Mesendoderm (in vitro differentiated cells): ENCODE measurements at regions not wholly inside any gene's neighbourhood (a gene's known extent, or its start where the extent isn't known, plus 50 kb on each side); places are given as distances from the start of the nearest gene placed in this dataset.

ENCODE experiments used
- DNase-seq: peaks from one replicate; pipeline ENCODE4 v3.0.0; 2013
- H2AK5ac ChIP-seq: 2 replicates; pipeline ENCODE4 v1.6.1; 2013; ENCODE audit warnings: low read length, inconsistent platforms
- H2BK120ac ChIP-seq: 2 replicates; pipeline ENCODE4 v1.6.1; 2013; ENCODE audit warnings: low read depth, mild to moderate bottlenecking, low read length, moderate library complexity, mixed read lengths
- H2BK15ac ChIP-seq: replicated peaks from 2 replicates; pipeline ENCODE4 v1.6.1; 2013; ENCODE audit warnings: low read depth, mild to moderate bottlenecking, moderate library complexity
- H2BK5ac ChIP-seq: 2 replicates; pipeline ENCODE4 v1.6.1; 2013; ENCODE audit warnings: low read length, inconsistent platforms
- H3K18ac ChIP-seq: 2 replicates; pipeline ENCODE4 v1.6.1; 2013; ENCODE audit warnings: mild to moderate bottlenecking, low read length, mixed read lengths
- H3K23ac ChIP-seq: one replicate; pipeline ENCODE4 v1.6.1; 2013; ENCODE audit warnings: low read length
- H3K27ac ChIP-seq: 2 replicates; pipeline ENCODE4 v1.5.1; 2013; ENCODE audit warnings: low read depth, mild to moderate bottlenecking, inconsistent platforms, low read length, moderate library complexity
- H3K27me3 ChIP-seq: 2 replicates; pipeline ENCODE4 v1.6.1; 2013; ENCODE audit warnings: low read length, control low read depth, mild to moderate bottlenecking, inconsistent platforms; ENCODE audit not compliant: insufficient read depth, poor library complexity
- H3K36me3 ChIP-seq: 2 replicates; pipeline ENCODE4 v1.6.1; 2013; ENCODE audit warnings: low read length, inconsistent platforms; ENCODE audit not compliant: control insufficient read depth, insufficient read depth
- H3K4ac ChIP-seq: one replicate; pipeline ENCODE4 v1.6.1; 2013; ENCODE audit warnings: low read depth, mild to moderate bottlenecking, low read length, moderate library complexity
- H3K4me1 ChIP-seq: 2 replicates; pipeline ENCODE4 v1.6.1; 2013; ENCODE audit warnings: low read depth, low read length, inconsistent platforms; ENCODE audit not compliant: control insufficient read depth
- H3K4me2 ChIP-seq: 2 replicates; pipeline ENCODE4 v1.6.1; 2013; ENCODE audit warnings: low read length
- H3K4me3 ChIP-seq: 2 replicates; pipeline ENCODE4 v1.5.1; 2013; ENCODE audit warnings: mild to moderate bottlenecking, low read length
- H3K56ac ChIP-seq: one replicate; pipeline ENCODE4 v1.6.1; 2013; ENCODE audit warnings: low read length
- H3K79me1 ChIP-seq: 2 replicates; pipeline ENCODE4 v1.6.1; 2013; ENCODE audit warnings: low read length, inconsistent platforms
- H3K79me2 ChIP-seq: 2 replicates; pipeline ENCODE4 v1.6.1; 2013; ENCODE audit warnings: mild to moderate bottlenecking, low read length; ENCODE audit not compliant: control insufficient read depth, insufficient read depth
- H3K9ac ChIP-seq: 2 replicates; pipeline ENCODE4 v1.6.1; 2013; ENCODE audit warnings: low read length, inconsistent platforms
- H4K5ac ChIP-seq: one replicate; pipeline ENCODE4 v1.6.1; 2013; ENCODE audit warnings: low read length
- H4K8ac ChIP-seq: one replicate; pipeline ENCODE4 v1.6.1; 2013; ENCODE audit warnings: low read depth, mild to moderate bottlenecking, control low read depth, low read length, moderate library complexity
- WGBS: extraction: QIAGEN DNeasy Blood & Tissue Kit; methylation state at CpG from one replicate; pipeline ENCODE4 v1.1.7; 2013; ENCODE audit warnings: low lambda C conversion rate, missing lambda C conversion rate; ENCODE audit not compliant: insufficient coverage; ENCODE audit errors: extremely low coverage; 5-methylcytosine and 5-hydroxymethylcytosine counted together

- H4K5ac ChIP-seq, result no peak overlapping the region
- WGBS, result no CpG with 5 or more reads among the region's 7 CpGs
- peak; percentile 33 for DNase-seq
Measured at GRCh38 chr12:67885375-67886169, 103.7 kb upstream of the IFNG-AS1 start.

GRCh38 chr12:67887065-67887464 lies 102.2 kb upstream of the IFNG-AS1 start:
- H2BK15ac ChIP-seq, result no peak overlapping the region
- H3K4me2 ChIP-seq, result no peak overlapping the region
- no peak overlapping the region for H3K23ac ChIP-seq
- no peak overlapping the region for H3K18ac ChIP-seq
- no peak overlapping the region for H3K4me3 ChIP-seq
- H3K4me1 ChIP-seq, result no peaks in the 10 kb centered on the region
- no peak overlapping the region for H2BK120ac ChIP-seq
- H4K8ac ChIP-seq, result no peak overlapping the region
- H2AK5ac ChIP-seq, result no peak overlapping the region
- no peak overlapping the region for H3K9ac ChIP-seq
- no peak overlapping the region for H2BK5ac ChIP-seq
- H3K27ac ChIP-seq, result no peak overlapping the region
- H4K5ac ChIP-seq, result no peak overlapping the region
- no peaks in the 10 kb centered on the region for H3K27me3 ChIP-seq
- no peaks in the 10 kb centered on the region for H3K79me2 ChIP-seq
- H3K36me3 ChIP-seq, result no peaks in the 10 kb centered on the region
- H3K4ac ChIP-seq, result no peak overlapping the region
- no peak overlapping the region for H3K56ac ChIP-seq
- no peak for DNase-seq
- H3K79me1 ChIP-seq, result no peaks in the 10 kb centered on the region

More at GRCh38 chr12:67885375-67886169, 103.7 kb upstream of the IFNG-AS1 start:
- no peak overlapping the region for H3K18ac ChIP-seq
- H3K79me1 ChIP-seq, result no peaks in the 10 kb centered on the region
- no peak overlapping the region for H3K4me3 ChIP-seq
- no peak overlapping the region for H3K4ac ChIP-seq
- no peak overlapping the region for H3K23ac ChIP-seq
- H2BK120ac ChIP-seq, result no peak overlapping the region
- no peak overlapping the region for H3K4me2 ChIP-seq
- H2AK5ac ChIP-seq, result no peak overlapping the region
- no peak overlapping the region for H3K27ac ChIP-seq
- no peaks in the 10 kb centered on the region for H3K27me3 ChIP-seq
- H3K36me3 ChIP-seq, result no peaks in the 10 kb centered on the region
- no peak overlapping the region for H2BK15ac ChIP-seq
- H3K79me2 ChIP-seq, result no peaks in the 10 kb centered on the region
- H2BK5ac ChIP-seq, result no peak overlapping the region
- H3K56ac ChIP-seq, result no peak overlapping the region
- H3K4me1 ChIP-seq, result no peaks in the 10 kb centered on the region
- H4K8ac ChIP-seq, result no peak overlapping the region
- H3K9ac ChIP-seq, result no peak overlapping the region

GRCh38 chr12:67889931-67890330 lies 99.3 kb upstream of the IFNG-AS1 start:
- Histone ChIP-seq H3K79me1 (no peaks in the 10 kb centered on the region), H3K23ac (no peak overlapping the region), H3K79me2 (no peaks in the 10 kb centered on the region), H4K5ac (no peak overlapping the region), H3K4me2 (no peak overlapping the region), H2BK15ac (no peak overlapping the region), H3K36me3 (no peaks in the 10 kb centered on the region), H3K4ac (no peak overlapping the region), H3K4me1 (no peaks in the 10 kb centered on the region), H4K8ac (no peak overlapping the region), H3K9ac (no peak overlapping the region), H3K27me3 (no peaks in the 10 kb centered on the region), H2BK5ac (no peak overlapping the region), H3K27ac (no peak overlapping the region), H3K4me3 (no peak overlapping the region), H2BK120ac (no peak overlapping the region), H2AK5ac (no peak overlapping the region), H3K56ac (no peak overlapping the region), H3K18ac (no peak overlapping the region)
- no CpG with 5 or more reads among the region's 2 CpGs for WGBS
- no peak for DNase-seq

- no peak overlapping the region for H4K5ac ChIP-seq
- H3K56ac ChIP-seq, result no peak overlapping the region
- no peak overlapping the region for H3K9ac ChIP-seq
- no peak overlapping the region for H3K27ac ChIP-seq
- DNase-seq, result no peak
- H2AK5ac ChIP-seq, result no peak overlapping the region
- no peak overlapping the region for H4K8ac ChIP-seq
- no peaks in the 10 kb centered on the region for H3K27me3 ChIP-seq
- H3K23ac ChIP-seq, result no peak overlapping the region
- H3K4me3 ChIP-seq, result no peak overlapping the region
- H3K4ac ChIP-seq, result peak overlapping the region; percentile 16
- H2BK5ac ChIP-seq, result no peak overlapping the region
- H3K79me1 ChIP-seq, result no peaks in the 10 kb centered on the region
- no peak overlapping the region for H2BK15ac ChIP-seq
- no CpG with 5 or more reads among the region's 4 CpGs for WGBS
- H3K4me2 ChIP-seq, result no peak overlapping the region
- no peaks in the 10 kb centered on the region for H3K4me1 ChIP-seq
- no peak overlapping the region for H2BK120ac ChIP-seq
- H3K18ac ChIP-seq, result no peak overlapping the region
- no peaks in the 10 kb centered on the region for H3K36me3 ChIP-seq
- H3K79me2 ChIP-seq, result no peaks in the 10 kb centered on the region
Measured at GRCh38 chr12:67890726-67891258, 98.5 kb upstream of the IFNG-AS1 start.

GRCh38 chr12:67891596-67891995 lies 97.7 kb upstream of the IFNG-AS1 start:
- no peak overlapping the region for H2BK15ac ChIP-seq
- H3K4me3 ChIP-seq, result no peak overlapping the region
- no peaks in the 10 kb centered on the region for H3K36me3 ChIP-seq
- H3K27ac ChIP-seq, result no peak overlapping the region
- H3K23ac ChIP-seq, result no peak overlapping the region
- H3K79me1 ChIP-seq, result no peaks in the 10 kb centered on the region
- H2BK120ac ChIP-seq, result peak overlapping the region; percentile 21
- H3K18ac ChIP-seq, result peak overlapping the region; percentile 80
- no peak overlapping the region for H3K9ac ChIP-seq
- H3K27me3 ChIP-seq, result no peaks in the 10 kb centered on the region
- no peak overlapping the region for H3K4me2 ChIP-seq
- no peak overlapping the region for H4K8ac ChIP-seq
- H3K4me1 ChIP-seq, result no peaks in the 10 kb centered on the region
- no peak overlapping the region for H2BK5ac ChIP-seq
- no peaks in the 10 kb centered on the region for H3K79me2 ChIP-seq
- H4K5ac ChIP-seq, result no peak overlapping the region
- H3K56ac ChIP-seq, result no peak overlapping the region
- H3K4ac ChIP-seq, result no peak overlapping the region
- DNase-seq, result no peak
- H2AK5ac ChIP-seq, result no peak overlapping the region
- WGBS, result no CpG with 5 or more reads among the region's 3 CpGs
